Stimulated activated naive CD8-positive, alpha-beta T cell treated with anti-CD3 and anti-CD28 coated beads, Interleukin-15, Interleukin-2, amounts not matched to agents 100 ng/mL and 50 ng/mL, for 24 hours (primary cell): ENCODE measurements at regions not wholly inside any gene's neighbourhood (a gene's known extent, or its start where the extent isn't known, plus 50 kb on each side); places are given as distances from the start of the nearest gene placed in this dataset.
"Not testable (repeated sequence)": the region's sequence is repeated elsewhere in the genome, so short reads cannot be mapped to it uniquely, and the experiment has no call there.

ENCODE experiments used
- H3K27ac Mint-ChIP-seq: one replicate; pipeline ENCODE4 v1.8.0; 2021; ENCODE audit warnings: mild to moderate bottlenecking, mixed read lengths
- H3K27me3 Mint-ChIP-seq: one replicate; pipeline ENCODE4 v1.8.0; 2021; ENCODE audit warnings: mixed read lengths
- H3K36me3 Mint-ChIP-seq: one replicate; pipeline ENCODE4 v1.8.0; 2021; ENCODE audit warnings: low read depth, mixed read lengths
- H3K4me1 Mint-ChIP-seq: one replicate; pipeline ENCODE4 v1.8.0; 2021; ENCODE audit warnings: low read depth, mixed read lengths
- H3K4me3 Mint-ChIP-seq: one replicate; pipeline ENCODE4 v1.8.0; 2021; ENCODE audit warnings: mild to moderate bottlenecking, mixed read lengths
- H3K9me3 Mint-ChIP-seq: one replicate; pipeline ENCODE4 v1.8.0; 2021; ENCODE audit warnings: mixed read lengths

- Mint-ChIP-seq H3K4me3 (no peak overlapping the region), H3K4me1 (no peaks in the 10 kb centered on the region), H3K36me3 (no peaks in the 10 kb centered on the region), H3K27me3 (no peaks in the 10 kb centered on the region), H3K9me3 (no peaks in the 10 kb centered on the region), H3K27ac (no peak overlapping the region)
Measured at GRCh38 chr5:2863675-2864433, 112.4 kb upstream of the IRX2 start.

- no peak overlapping the region for H3K27ac Mint-ChIP-seq
- no peaks in the 10 kb centered on the region for H3K4me1 Mint-ChIP-seq
- no peaks in the 10 kb centered on the region for H3K27me3 Mint-ChIP-seq
- no peaks in the 10 kb centered on the region for H3K36me3 Mint-ChIP-seq
- H3K4me3 Mint-ChIP-seq = no peak overlapping the region
- no peaks in the 10 kb centered on the region for H3K9me3 Mint-ChIP-seq
Measured at GRCh38 chr5:2863133-2863532, 111.7 kb upstream of the IRX2 start.

GRCh38 chr5:2862176-2862575 is 110.7 kb upstream of the IRX2 start:
- not testable (repeated sequence) for H3K4me3 Mint-ChIP-seq, H3K27me3 Mint-ChIP-seq, H3K9me3 Mint-ChIP-seq, H3K36me3 Mint-ChIP-seq, H3K27ac Mint-ChIP-seq, H3K4me1 Mint-ChIP-seq

GRCh38 chr5:2861605-2862004 is 110.1 kb upstream of the IRX2 start:
- Mint-ChIP-seq H3K4me3 (no peak overlapping the region), H3K36me3 (no peaks in the 10 kb centered on the region), H3K9me3 (no peaks in the 10 kb centered on the region), H3K27ac (no peak overlapping the region), H3K27me3 (no peaks in the 10 kb centered on the region), H3K4me1 (no peaks in the 10 kb centered on the region)

GRCh38 chr5:2860101-2860500 is 108.6 kb upstream of the IRX2 start:
- Mint-ChIP-seq H3K9me3 (no peaks in the 10 kb centered on the region), H3K36me3 (no peaks in the 10 kb centered on the region), H3K27ac (no peak overlapping the region)

GRCh38 chr5:2857837-2858236 is 106.4 kb upstream of the IRX2 start:
- no peaks in the 10 kb centered on the region for H3K36me3 Mint-ChIP-seq
- no peak overlapping the region for H3K4me3 Mint-ChIP-seq
- H3K9me3 Mint-ChIP-seq = peaks cover 4% of the 10 kb centered on the region

More at GRCh38 chr5:2860101-2860500, 108.6 kb upstream of the IRX2 start:
- Mint-ChIP-seq H3K4me3 (no peak overlapping the region), H3K27me3 (no peaks in the 10 kb centered on the region), H3K4me1 (no peaks in the 10 kb centered on the region)

GRCh38 chr5:2856206-2856605 is 104.7 kb upstream of the IRX2 start:
- H3K4me1 Mint-ChIP-seq = no peaks in the 10 kb centered on the region
- H3K27ac Mint-ChIP-seq = no peak overlapping the region
- H3K9me3 Mint-ChIP-seq = peaks cover 4% of the 10 kb centered on the region
- no peaks in the 10 kb centered on the region for H3K36me3 Mint-ChIP-seq
- H3K27me3 Mint-ChIP-seq = no peaks in the 10 kb centered on the region
- no peak overlapping the region for H3K4me3 Mint-ChIP-seq

More at GRCh38 chr5:2857837-2858236, 106.4 kb upstream of the IRX2 start:
- Mint-ChIP-seq H3K27ac (no peak overlapping the region), H3K4me1 (no peaks in the 10 kb centered on the region), H3K27me3 (no peaks in the 10 kb centered on the region)

GRCh38 chr5:2852446-2852845 is 101.0 kb upstream of the IRX2 start:
- H3K4me1 Mint-ChIP-seq = no peaks in the 10 kb centered on the region
- peaks cover 4% of the 10 kb centered on the region for H3K9me3 Mint-ChIP-seq
- H3K27me3 Mint-ChIP-seq = no peaks in the 10 kb centered on the region
- H3K4me3 Mint-ChIP-seq = no peak overlapping the region
- no peaks in the 10 kb centered on the region for H3K36me3 Mint-ChIP-seq
- no peak overlapping the region for H3K27ac Mint-ChIP-seq

- Mint-ChIP-seq H3K4me1 (no peaks in the 10 kb centered on the region), H3K4me3 (no peak overlapping the region), H3K27ac (no peak overlapping the region), H3K36me3 (no peaks in the 10 kb centered on the region), H3K27me3 (no peaks in the 10 kb centered on the region), H3K9me3 (peaks cover 4% of the 10 kb centered on the region)
Measured at GRCh38 chr5:2851895-2852294, 100.4 kb upstream of the IRX2 start.

GRCh38 chr5:2849429-2849828 is 98.0 kb upstream of the IRX2 start:
- no peaks in the 10 kb centered on the region for H3K4me1 Mint-ChIP-seq
- H3K36me3 Mint-ChIP-seq = no peaks in the 10 kb centered on the region
- peaks cover 4% of the 10 kb centered on the region for H3K9me3 Mint-ChIP-seq
- no peak overlapping the region for H3K4me3 Mint-ChIP-seq
- no peaks in the 10 kb centered on the region for H3K27me3 Mint-ChIP-seq
- no peak overlapping the region for H3K27ac Mint-ChIP-seq

GRCh38 chr5:2848619-2849018 is 97.1 kb upstream of the IRX2 start:
- no peak overlapping the region for H3K27ac Mint-ChIP-seq

GRCh38 chr5:2847608-2848007 is 96.1 kb upstream of the IRX2 start:
- Mint-ChIP-seq H3K27ac (no peak overlapping the region), H3K9me3 (no peaks in the 10 kb centered on the region), H3K36me3 (no peaks in the 10 kb centered on the region), H3K27me3 (no peaks in the 10 kb centered on the region), H3K4me1 (no peaks in the 10 kb centered on the region), H3K4me3 (no peak overlapping the region)

More at GRCh38 chr5:2848619-2849018, 97.1 kb upstream of the IRX2 start:
- Mint-ChIP-seq H3K4me1 (no peaks in the 10 kb centered on the region), H3K27me3 (no peaks in the 10 kb centered on the region), H3K36me3 (no peaks in the 10 kb centered on the region), H3K4me3 (no peak overlapping the region), H3K9me3 (peaks cover 4% of the 10 kb centered on the region)

- no peaks in the 10 kb centered on the region for H3K36me3 Mint-ChIP-seq
- no peaks in the 10 kb centered on the region for H3K27me3 Mint-ChIP-seq
- H3K9me3 Mint-ChIP-seq = peaks cover 8% of the 10 kb centered on the region
- H3K4me1 Mint-ChIP-seq = no peaks in the 10 kb centered on the region
- H3K27ac Mint-ChIP-seq = no peak overlapping the region
- H3K4me3 Mint-ChIP-seq = no peak overlapping the region
Measured at GRCh38 chr5:2841208-2841607, 89.7 kb upstream of the IRX2 start.

GRCh38 chr5:2840372-2840915 is 89.0 kb upstream of the IRX2 start:
- no peak overlapping the region for H3K4me3 Mint-ChIP-seq
- H3K9me3 Mint-ChIP-seq = peaks cover 8% of the 10 kb centered on the region
- H3K27me3 Mint-ChIP-seq = no peaks in the 10 kb centered on the region
- no peak overlapping the region for H3K27ac Mint-ChIP-seq
- H3K36me3 Mint-ChIP-seq = no peaks in the 10 kb centered on the region
- no peaks in the 10 kb centered on the region for H3K4me1 Mint-ChIP-seq

GRCh38 chr5:2836133-2836532 is 84.7 kb upstream of the IRX2 start:
- Mint-ChIP-seq H3K9me3 (peaks cover 8% of the 10 kb centered on the region), H3K27me3 (no peaks in the 10 kb centered on the region), H3K4me1 (no peaks in the 10 kb centered on the region), H3K4me3 (no peak overlapping the region), H3K36me3 (no peaks in the 10 kb centered on the region), H3K27ac (no peak overlapping the region)

- Mint-ChIP-seq H3K4me1 (no peaks in the 10 kb centered on the region), H3K9me3 (peaks cover 8% of the 10 kb centered on the region), H3K36me3 (no peaks in the 10 kb centered on the region), H3K27ac (no peak overlapping the region), H3K27me3 (no peaks in the 10 kb centered on the region), H3K4me3 (no peak overlapping the region)
Measured at GRCh38 chr5:2833556-2833955, 82.1 kb upstream of the IRX2 start.
